Duodenal mucosa (tissue), 2 donors: ENCODE measurements at regions not wholly inside any gene's neighbourhood (a gene's known extent, or its start where the extent isn't known, plus 50 kb on each side); places are given as distances from the start of the nearest gene placed in this dataset.

ENCODE experiments used
- H3K27ac ChIP-seq: one replicate; pipeline ENCODE4 v1.7.0; 2013; ENCODE audit warnings: low read depth, low read length
- H3K27me3 ChIP-seq, 2 donors: one replicate each; pipeline ENCODE4 v1.7.0; 2013; ENCODE audit warnings: low read length in 2 of 2, control low read depth in 1 of 2; ENCODE audit not compliant: insufficient read depth in 2 of 2, control insufficient read depth in 1 of 2
- H3K36me3 ChIP-seq, 2 donors: one replicate each; pipeline ENCODE4 v1.7.0; 2013; ENCODE audit warnings: low read length in 2 of 2, control low read depth in 1 of 2; ENCODE audit not compliant: insufficient read depth in 2 of 2, control insufficient read depth in 1 of 2
- H3K4me1 ChIP-seq, 2 donors: one replicate each; pipeline ENCODE4 v1.7.0; 2013; ENCODE audit warnings: low read length in 2 of 2, control low read depth in 1 of 2; ENCODE audit not compliant: insufficient read depth in 2 of 2, control insufficient read depth in 1 of 2
- H3K4me3 ChIP-seq, 2 donors: one replicate each; pipeline ENCODE4 v1.7.0; 2013; ENCODE audit warnings: low read length in 2 of 2, low read depth in 1 of 2
- H3K9ac ChIP-seq, 2 donors: one replicate each; pipeline ENCODE4 v1.7.0; 2013; ENCODE audit warnings: low read length in 2 of 2, low read depth in 1 of 2
- H3K9me3 ChIP-seq, 2 donors: one replicate each; pipeline ENCODE4 v1.7.0; 2013; ENCODE audit warnings: low read length in 2 of 2, control low read depth in 1 of 2; ENCODE audit not compliant: control insufficient read depth in 1 of 2

GRCh38 chr9:126148994-126149393 lies 177.6 kb upstream of the MVB12B start:
- Histone ChIP-seq H3K9ac (no peak overlapping the region), H3K9me3 (no peaks in the 10 kb centered on the region), H3K27ac (no peak overlapping the region), H3K4me1 (peaks cover 9 to 16% of the 10 kb centered on the region in 2 donors), H3K36me3 (no peaks in the 10 kb centered on the region), H3K27me3 (peaks cover 4 to 13% of the 10 kb centered on the region in 2 donors), H3K4me3 (no peak overlapping the region)

GRCh38 chr9:126149661-126150060 lies 177.0 kb upstream of the MVB12B start:
- peaks cover 6 to 13% of the 10 kb centered on the region in 2 donors for H3K27me3 ChIP-seq

GRCh38 chr9:126150411-126151030 lies 176.1 kb upstream of the MVB12B start:
- Histone ChIP-seq H3K9ac (no peak overlapping the region), H3K27ac (no peak overlapping the region), H3K4me3 (no peak overlapping the region)

More at GRCh38 chr9:126149661-126150060, 177.0 kb upstream of the MVB12B start:
- no peak overlapping the region for H3K27ac ChIP-seq
- no peaks in the 10 kb centered on the region for H3K36me3 ChIP-seq
- no peak overlapping the region for H3K9ac ChIP-seq
- peaks cover 9 to 16% of the 10 kb centered on the region in 2 donors for H3K4me1 ChIP-seq
- no peaks in the 10 kb centered on the region for H3K9me3 ChIP-seq
- H3K4me3 ChIP-seq, result no peak overlapping the region

GRCh38 chr9:126151031-126151685 lies 175.5 kb upstream of the MVB12B start:
- Histone ChIP-seq H3K9me3 (no peaks in the 10 kb centered on the region), H3K27ac (no peak overlapping the region), H3K9ac (no peak overlapping the region), H3K27me3 (peaks cover 6 to 11% of the 10 kb centered on the region in 2 donors), H3K4me3 (no peak overlapping the region), H3K4me1 (peaks cover 9 to 15% of the 10 kb centered on the region in 2 donors), H3K36me3 (no peaks in the 10 kb centered on the region)

More at GRCh38 chr9:126150411-126151030, 176.1 kb upstream of the MVB12B start:
- Histone ChIP-seq H3K27me3 (peaks cover 6 to 13% of the 10 kb centered on the region in 2 donors), H3K36me3 (no peaks in the 10 kb centered on the region), H3K9me3 (no peaks in the 10 kb centered on the region), H3K4me1 (peaks cover 9 to 16% of the 10 kb centered on the region in 2 donors)

GRCh38 chr9:126151686-126152134 lies 174.9 kb upstream of the MVB12B start:
- Histone ChIP-seq H3K27me3 (peaks cover 6% of the 10 kb centered on the region in 2 donors), H3K27ac (no peak overlapping the region), H3K36me3 (no peaks in the 10 kb centered on the region), H3K4me3 (no peak overlapping the region), H3K9ac (no peak overlapping the region), H3K9me3 (no peaks in the 10 kb centered on the region), H3K4me1 (peaks cover 9 to 10% of the 10 kb centered on the region in 2 donors)

- peaks cover 9% of the 10 kb centered on the region in 2 donors for H3K4me1 ChIP-seq
- H3K27ac ChIP-seq, result no peak overlapping the region
- H3K9me3 ChIP-seq, result no peaks in the 10 kb centered on the region
- no peak overlapping the region for H3K4me3 ChIP-seq
- H3K9ac ChIP-seq, result no peak overlapping the region
- no peaks in the 10 kb centered on the region for H3K36me3 ChIP-seq
- peaks cover 4 to 6% of the 10 kb centered on the region in 2 donors for H3K27me3 ChIP-seq
Measured at GRCh38 chr9:126152622-126153362, 173.8 kb upstream of the MVB12B start.

GRCh38 chr9:126153382-126153781 lies 173.2 kb upstream of the MVB12B start:
- no peak overlapping the region for H3K9ac ChIP-seq
- H3K9me3 ChIP-seq, result no peaks in the 10 kb centered on the region
- H3K36me3 ChIP-seq, result no peaks in the 10 kb centered on the region
- no peak overlapping the region for H3K27ac ChIP-seq
- H3K27me3 ChIP-seq, result peaks cover 2 to 4% of the 10 kb centered on the region in 2 donors
- no peak overlapping the region for H3K4me3 ChIP-seq
- peaks cover 9% of the 10 kb centered on the region in 2 donors for H3K4me1 ChIP-seq

GRCh38 chr9:126154182-126154827 lies 172.3 kb upstream of the MVB12B start:
- Histone ChIP-seq H3K4me3 (no peak overlapping the region), H3K9ac (no peak overlapping the region), H3K27me3 (peaks cover 0 to 2% of the 10 kb centered on the region in 2 donors), H3K27ac (no peak overlapping the region), H3K36me3 (no peaks in the 10 kb centered on the region), H3K4me1 (peaks cover 9% of the 10 kb centered on the region in 2 donors), H3K9me3 (no peaks in the 10 kb centered on the region)

- Histone ChIP-seq H3K4me3 (no peak overlapping the region), H3K36me3 (no peaks in the 10 kb centered on the region), H3K9ac (no peak overlapping the region), H3K27ac (no peak overlapping the region), H3K4me1 (peaks cover 9% of the 10 kb centered on the region in 2 donors), H3K27me3 (peaks cover 0 to 2% of the 10 kb centered on the region in 2 donors), H3K9me3 (no peaks in the 10 kb centered on the region)
Measured at GRCh38 chr9:126154869-126155268, 171.8 kb upstream of the MVB12B start.
